Fibroblast of lung (primary cell): ENCODE measurements at regions not wholly inside any gene's neighbourhood (a gene's known extent, or its start where the extent isn't known, plus 50 kb on each side); places are given as distances from the start of the nearest gene placed in this dataset.

Experiments used
- DNase-seq, 2 donors: peaks; one replicate each; pipeline versions ENCODE4 v3.0.0 to v3.0.0-alpha.2; 2010; ENCODE audit warnings: low read depth in 2 of 2
- H2AFZ ChIP-seq: 2 replicates; pipeline ENCODE4 v1.5.1; 2012; ENCODE audit warnings: low read length, control low read depth, inconsistent platforms
- H3K27ac ChIP-seq: 2 replicates; pipeline ENCODE4 v1.5.1; 2011; ENCODE audit warnings: low read length, control low read depth; ENCODE audit not compliant: insufficient read depth
- H3K27me3 ChIP-seq: 2 replicates; pipeline ENCODE4 v1.5.1; 2011; ENCODE audit warnings: mild to moderate bottlenecking, low read length; ENCODE audit not compliant: control insufficient read depth, insufficient read depth
- H3K36me3 ChIP-seq: 2 replicates; pipeline ENCODE4 v1.5.1; 2011; ENCODE audit warnings: low read length; ENCODE audit not compliant: control insufficient read depth, insufficient read depth
- H3K4me1 ChIP-seq: 2 replicates; pipeline ENCODE4 v1.5.1; 2011; ENCODE audit warnings: low read length; ENCODE audit not compliant: control insufficient read depth, insufficient read depth; ENCODE audit errors: extremely low read depth
- H3K4me2 ChIP-seq: 2 replicates; pipeline ENCODE4 v1.5.1; 2011; ENCODE audit warnings: low read length, control low read depth; ENCODE audit not compliant: insufficient read depth; ENCODE audit errors: extremely low read depth
- H3K4me3 ChIP-seq, 4 experiments: fragments of 200-600 bp in 1 of 4; sonication (generic) in 1 of 4; replicated peaks in 1 of 4; 2 replicates each; pipeline ENCODE4 v1.5.1; 2011 to 2016; ENCODE audit warnings: low read length in 4 of 4, low read depth in 3 of 4, mild to moderate bottlenecking in 3 of 4, control low read depth in 2 of 4, inconsistent platforms in 1 of 4, mixed read lengths in 1 of 4; ENCODE audit not compliant: insufficient read depth in 1 of 4; ENCODE audit errors: control extremely low read depth in 1 of 4
- H3K79me2 ChIP-seq: 2 replicates; pipeline ENCODE4 v1.5.1; 2012; ENCODE audit warnings: mild to moderate bottlenecking, low read length, inconsistent platforms; ENCODE audit not compliant: control insufficient read depth, insufficient read depth
- H3K9ac ChIP-seq: 2 replicates; pipeline ENCODE4 v1.5.1; 2011; ENCODE audit warnings: mild to moderate bottlenecking, low read length, control low read depth; ENCODE audit not compliant: insufficient read depth
- H3K9me3 ChIP-seq: 2 replicates; pipeline ENCODE4 v1.5.1; 2012; ENCODE audit warnings: low read depth, low read length; ENCODE audit not compliant: control insufficient read depth, insufficient read depth
- H4K20me1 ChIP-seq: 2 replicates; pipeline ENCODE4 v1.5.1; 2011; ENCODE audit warnings: low read length; ENCODE audit not compliant: control insufficient read depth, insufficient read depth; ENCODE audit errors: extremely low read depth
- EZH2 ChIP-seq: IDR thresholded peaks from 2 replicates; pipeline ENCODE4 v1.5.1; 2012; ENCODE audit warnings: low read length, control low read depth, mild to moderate bottlenecking; ENCODE audit errors: missing control alignments
- TF ChIP-seq, protein P1 (sequence below), 2 donors: IDR thresholded peaks in 1 of 2; conservative IDR thresholded peaks in 1 of 2; 1 replicate in 1 of 2; 2 replicates in 1 of 2; pipeline ENCODE4 v1.5.1; 2011 to 2012; ENCODE audit warnings: low read length in 2 of 2, control low read depth in 1 of 2, inconsistent platforms in 1 of 2, low read depth in 1 of 2, mild to moderate bottlenecking in 1 of 2

DNA sequence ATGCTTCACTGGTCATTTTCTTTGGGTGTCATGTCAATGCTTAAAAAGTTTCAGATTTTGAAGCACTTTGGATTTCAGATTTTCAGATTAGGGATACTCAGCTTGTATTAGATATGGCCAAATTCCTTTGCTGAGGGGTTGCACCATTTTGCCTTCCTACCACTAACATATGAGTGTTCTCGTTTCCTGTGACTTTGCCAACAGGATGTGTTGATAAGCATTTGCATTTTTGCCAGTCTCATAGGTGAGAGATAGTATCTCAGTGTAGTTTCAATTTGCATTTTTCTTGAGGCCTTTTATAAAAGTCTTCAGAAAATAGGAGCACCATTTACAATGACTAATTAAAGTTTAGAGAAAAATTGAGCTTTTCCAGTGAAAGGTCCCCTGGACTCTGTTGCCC, 71.6 kb upstream of the CLCN4 start:
- no peak overlapping the region for H2AFZ ChIP-seq
- no peak overlapping the region for H3K4me3 ChIP-seq
- no peak overlapping the region for H3K4me2 ChIP-seq
- no peaks in the 10 kb centered on the region for H3K4me1 ChIP-seq
- TF ChIP-seq, protein P1, sequence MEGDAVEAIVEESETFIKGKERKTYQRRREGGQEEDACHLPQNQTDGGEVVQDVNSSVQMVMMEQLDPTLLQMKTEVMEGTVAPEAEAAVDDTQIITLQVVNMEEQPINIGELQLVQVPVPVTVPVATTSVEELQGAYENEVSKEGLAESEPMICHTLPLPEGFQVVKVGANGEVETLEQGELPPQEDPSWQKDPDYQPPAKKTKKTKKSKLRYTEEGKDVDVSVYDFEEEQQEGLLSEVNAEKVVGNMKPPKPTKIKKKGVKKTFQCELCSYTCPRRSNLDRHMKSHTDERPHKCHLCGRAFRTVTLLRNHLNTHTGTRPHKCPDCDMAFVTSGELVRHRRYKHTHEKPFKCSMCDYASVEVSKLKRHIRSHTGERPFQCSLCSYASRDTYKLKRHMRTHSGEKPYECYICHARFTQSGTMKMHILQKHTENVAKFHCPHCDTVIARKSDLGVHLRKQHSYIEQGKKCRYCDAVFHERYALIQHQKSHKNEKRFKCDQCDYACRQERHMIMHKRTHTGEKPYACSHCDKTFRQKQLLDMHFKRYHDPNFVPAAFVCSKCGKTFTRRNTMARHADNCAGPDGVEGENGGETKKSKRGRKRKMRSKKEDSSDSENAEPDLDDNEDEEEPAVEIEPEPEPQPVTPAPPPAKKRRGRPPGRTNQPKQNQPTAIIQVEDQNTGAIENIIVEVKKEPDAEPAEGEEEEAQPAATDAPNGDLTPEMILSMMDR (conservative IDR thresholded peaks at IDR 0.05 in 1 of 2, IDR thresholded peaks at IDR 0.05 in 1 of 2; ENCODE audit: low read depth in 1 of 2, low read length in 2 of 2) = no peak
- TF ChIP-seq EZH2 = no peak
- no peaks in the 10 kb centered on the region for H3K79me2 ChIP-seq
- no peaks in the 10 kb centered on the region for H3K9me3 ChIP-seq
- no peaks in the 10 kb centered on the region for H3K36me3 ChIP-seq
- no peaks in the 10 kb centered on the region for H4K20me1 ChIP-seq
- peak in 1 of 2 donors; percentile 9 for DNase-seq
- H3K27me3 ChIP-seq = no peaks in the 10 kb centered on the region
- no peak overlapping the region for H3K27ac ChIP-seq
- H3K9ac ChIP-seq = no peak overlapping the region

DNA sequence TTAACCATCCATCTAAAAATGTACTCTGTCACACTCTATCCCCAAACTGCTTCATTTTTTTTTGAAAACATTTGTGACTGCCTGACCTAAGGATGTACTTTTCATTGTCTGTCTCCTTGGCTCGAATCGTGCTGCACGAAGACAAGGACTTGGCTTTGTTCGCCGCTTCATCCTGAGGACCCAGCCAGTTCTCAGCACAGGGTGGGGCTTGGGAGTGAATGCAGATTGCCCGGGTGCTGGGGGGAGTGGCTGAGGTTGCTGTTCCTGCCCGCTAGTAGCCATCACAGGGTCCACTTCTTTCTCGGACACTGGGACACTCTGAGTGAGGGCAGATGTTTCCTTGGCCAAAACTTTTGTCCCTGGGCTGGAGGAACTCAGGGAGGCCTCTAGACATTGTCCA, 70.1 kb upstream of the CLCN4 start:
- Histone ChIP-seq H3K27ac (no peak overlapping the region), H3K4me1 (no peaks in the 10 kb centered on the region), H3K4me3 (no peak overlapping the region), H2AFZ (no peak overlapping the region), H3K9ac (no peak overlapping the region), H3K9me3 (no peaks in the 10 kb centered on the region), H3K27me3 (no peaks in the 10 kb centered on the region), H3K4me2 (no peak overlapping the region), H3K36me3 (no peaks in the 10 kb centered on the region), H4K20me1 (no peaks in the 10 kb centered on the region), H3K79me2 (no peaks in the 10 kb centered on the region)
- TF ChIP-seq, protein P1 (conservative IDR thresholded peaks at IDR 0.05 in 1 of 2, IDR thresholded peaks at IDR 0.05 in 1 of 2; ENCODE audit: low read depth in 1 of 2, low read length in 2 of 2) = no peak
- no peak for TF ChIP-seq EZH2
- DNase-seq = no peak

DNA sequence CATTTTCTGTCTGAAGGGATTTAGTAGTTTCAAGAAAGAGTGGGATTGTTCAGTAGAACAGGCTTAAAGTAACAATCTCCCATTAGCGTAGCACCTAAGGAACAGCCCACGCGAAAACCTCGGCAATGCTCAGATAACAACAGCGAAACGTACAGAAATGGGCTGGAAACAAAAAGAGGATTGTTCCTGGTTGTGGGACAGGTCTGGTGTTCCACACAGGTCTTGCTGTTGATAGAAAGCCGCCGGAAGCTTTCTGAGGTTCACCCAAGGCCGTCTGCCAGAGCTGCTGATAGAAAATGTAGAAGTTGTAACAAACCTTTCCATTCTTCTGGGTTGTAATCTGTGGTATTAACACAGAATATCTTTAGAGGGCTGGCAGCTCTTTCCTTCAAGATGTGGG, 69.4 kb upstream of the CLCN4 start:
- no peak overlapping the region for H3K9ac ChIP-seq

More for the DNA sequence above, 69.4 kb upstream of the CLCN4 start:
- no peak overlapping the region for H3K4me2 ChIP-seq
- H3K79me2 ChIP-seq = no peaks in the 10 kb centered on the region
- no peaks in the 10 kb centered on the region for H3K9me3 ChIP-seq
- no peak overlapping the region for H3K27ac ChIP-seq
- no peak for DNase-seq
- H3K36me3 ChIP-seq = no peaks in the 10 kb centered on the region
- H4K20me1 ChIP-seq = no peaks in the 10 kb centered on the region
- TF ChIP-seq EZH2 = no peak
- TF ChIP-seq, protein P1 (conservative IDR thresholded peaks at IDR 0.05 in 1 of 2, IDR thresholded peaks at IDR 0.05 in 1 of 2; ENCODE audit: low read depth in 1 of 2, low read length in 2 of 2) = no peak
- no peaks in the 10 kb centered on the region for H3K4me1 ChIP-seq
- H3K4me3 ChIP-seq = no peak overlapping the region
- no peak overlapping the region for H2AFZ ChIP-seq
- no peaks in the 10 kb centered on the region for H3K27me3 ChIP-seq
